Ishikawa (cell line): ENCODE measurements at regions not wholly inside any gene's neighbourhood (a gene's known extent, or its start where the extent isn't known, plus 50 kb on each side); places are given as distances from the start of the nearest gene placed in this dataset.

ENCODE experiments used
- CEBPB ChIP-seq: IDR thresholded peaks from 2 replicates; pipeline ENCODE4 v1.6.1; 2012
- CREB1 ChIP-seq: IDR thresholded peaks from 2 replicates; pipeline ENCODE4 v1.6.1; 2012; ENCODE audit warnings: low read depth
- EGR1 ChIP-seq: IDR thresholded peaks from 2 replicates; pipeline ENCODE4 v1.6.1; 2012
- EP300 ChIP-seq: IDR thresholded peaks from 2 replicates; pipeline ENCODE4 v1.6.1; 2012; ENCODE audit warnings: borderline replicate concordance
- FOXM1 ChIP-seq: IDR thresholded peaks from 2 replicates; pipeline ENCODE4 v1.6.1; 2012; ENCODE audit warnings: low read depth, borderline replicate concordance
- MAX ChIP-seq: IDR thresholded peaks from 2 replicates; pipeline ENCODE4 v1.6.1; 2012
- NFIC ChIP-seq: IDR thresholded peaks from 2 replicates; pipeline ENCODE4 v1.6.1; 2012
- RAD21 ChIP-seq: IDR thresholded peaks from 2 replicates; pipeline ENCODE4 v1.6.1; 2012; ENCODE audit warnings: low read depth
- REST ChIP-seq: IDR thresholded peaks from 2 replicates; pipeline ENCODE4 v1.6.1; 2012; ENCODE audit warnings: low read depth, mild to moderate bottlenecking
- TAF1 ChIP-seq: IDR thresholded peaks from 2 replicates; pipeline ENCODE4 v1.6.1; 2012; ENCODE audit warnings: low read depth, mild to moderate bottlenecking
- TCF12 ChIP-seq: IDR thresholded peaks from 2 replicates; pipeline ENCODE4 v1.6.1; 2012; ENCODE audit warnings: low read depth
- TEAD4 ChIP-seq: IDR thresholded peaks from 2 replicates; pipeline ENCODE4 v1.6.1; 2012
- USF1 ChIP-seq: IDR thresholded peaks from 2 replicates; pipeline ENCODE4 v1.6.1; 2012
- YY1 ChIP-seq: IDR thresholded peaks from 2 replicates; pipeline ENCODE4 v1.6.1; 2012; ENCODE audit warnings: low read depth
- ZBTB7A ChIP-seq: IDR thresholded peaks from 2 replicates; pipeline ENCODE4 v1.6.1; 2012; ENCODE audit warnings: low read depth

- no peak for TF ChIP-seq TAF1
- no peak for TF ChIP-seq EGR1
- TF ChIP-seq CREB1, result no peak
- TF ChIP-seq MAX, result no peak
- no peak for TF ChIP-seq FOXM1
- TF ChIP-seq YY1, result no peak
- TF ChIP-seq EP300, result no peak
- no peak for TF ChIP-seq USF1
- no peak for TF ChIP-seq RAD21
- no peak for TF ChIP-seq TEAD4
- TF ChIP-seq REST, result no peak
Observed at GRCh38 chr2:180442860-180443644, 436.0 kb upstream of the CWC22 start.

GRCh38 chr2:180419212-180419611 lies 412.1 kb upstream of the CWC22 start:
- TF ChIP-seq CREB1 (no peak), NFIC (no peak), EP300 (no peak), RAD21 (no peak), YY1 (no peak), TCF12 (no peak), FOXM1 (no peak), REST (no peak), MAX (no peak), CEBPB (no peak), USF1 (no peak), EGR1 (no peak), TEAD4 (no peak), TAF1 (no peak), ZBTB7A (no peak)

- no peak for TF ChIP-seq RAD21
- TF ChIP-seq USF1, result no peak
- no peak for TF ChIP-seq MAX
- no peak for TF ChIP-seq FOXM1
- no peak for TF ChIP-seq EP300
- no peak for TF ChIP-seq TCF12
- TF ChIP-seq YY1, result no peak
- TF ChIP-seq NFIC, result no peak
- TF ChIP-seq TEAD4, result no peak
- no peak for TF ChIP-seq CREB1
- TF ChIP-seq TAF1, result no peak
- no peak for TF ChIP-seq CEBPB
- TF ChIP-seq EGR1, result no peak
- no peak for TF ChIP-seq REST
Observed at GRCh38 chr2:180416627-180417026, 409.5 kb upstream of the CWC22 start.

- TF ChIP-seq EP300 (no peak), CREB1 (no peak), TAF1 (no peak), TEAD4 (no peak), TCF12 (no peak), CEBPB (no peak), USF1 (no peak), NFIC (no peak), EGR1 (no peak), MAX (no peak), REST (no peak), FOXM1 (no peak), RAD21 (no peak), ZBTB7A (no peak), YY1 (no peak)
Observed at GRCh38 chr2:180413336-180413735, 406.2 kb upstream of the CWC22 start.
